Sigmoid colon (tissue), 6 donors: ENCODE measurements at regions not wholly inside any gene's neighbourhood (a gene's known extent, or its start where the extent isn't known, plus 50 kb on each side); places are given as distances from the start of the nearest gene placed in this dataset.

Experiments used
- DNase-seq: peaks from one replicate; pipeline ENCODE4 v3.0.0-alpha.2; 2019
- H3K27ac ChIP-seq, 4 donors: fragments of 200-600 bp; sonication (generic); one replicate each; pipeline ENCODE4 v1.5.1; 2016 to 2019; ENCODE audit warnings: mild to moderate bottlenecking in 1 of 4
- H3K27me3 ChIP-seq, 3 donors: fragments of 200-600 bp; sonication (generic); one replicate each; pipeline ENCODE4 v1.5.1; 2019; ENCODE audit warnings: mild to moderate bottlenecking in 1 of 3
- H3K36me3 ChIP-seq, 4 donors: fragments of 200-600 bp; sonication (generic); one replicate each; pipeline ENCODE4 v1.5.1; 2016 to 2019
- H3K4me1 ChIP-seq, 4 donors: fragments of 200-600 bp; sonication (generic); one replicate each; pipeline ENCODE4 v1.5.1; 2017 to 2019
- H3K4me3 ChIP-seq, 4 donors: fragments of 200-600 bp; sonication (generic); one replicate each; pipeline ENCODE4 v1.5.1; 2017 to 2019; ENCODE audit warnings: mild to moderate bottlenecking in 2 of 4, moderate library complexity in 1 of 4
- H3K9me3 ChIP-seq, 4 donors: fragments of 200-600 bp in 3 of 4; sonication (generic) in 3 of 4; one replicate each; pipeline versions ENCODE4 v1.5.1 to v1.6.1; 2013 to 2019
- EP300 ChIP-seq, 4 donors: sonication (generic); formaldehyde crosslinking; IDR thresholded peaks; one replicate each; pipeline ENCODE4 v1.6.1; 2017; ENCODE audit warnings: antibody characterized with exemption in 4 of 4
- POLR2A ChIP-seq, 2 donors: fragments of 450-650 bp; IDR thresholded peaks; one replicate each; pipeline ENCODE4 v1.6.1; 2016; ENCODE audit warnings: antibody characterized with exemption in 2 of 2, mild to moderate bottlenecking in 2 of 2, moderate library complexity in 2 of 2
- POLR2AphosphoS5 ChIP-seq, 4 donors: sonication (generic); formaldehyde crosslinking; IDR thresholded peaks; one replicate each; pipeline ENCODE4 v1.6.1; 2017; ENCODE audit warnings: antibody characterized with exemption in 4 of 4
- WGBS, 2 donors: extraction: QIAGEN DNeasy Blood & Tissue Kit; methylation state at CpG; one replicate each; pipeline ENCODE4 v1.1.7; 2013; 5-methylcytosine and 5-hydroxymethylcytosine counted together
- intact Hi-C: fragments of 100-400 bp; cut with DNase I; formaldehyde crosslinking; loops from one replicate; pipeline ENCODE4 v1.15.1; 2023
- TF ChIP-seq, protein P1 (sequence below), 4 experiments: fragments of 450-650 bp in 3 of 4; fragments of 200-600 bp in 1 of 4; IDR thresholded peaks; one replicate each; pipeline ENCODE4 v1.5.1; 2016 to 2019; ENCODE audit warnings: antibody characterized with exemption in 4 of 4, mild to moderate bottlenecking in 3 of 4, moderate library complexity in 2 of 4
- donor health status: healthy with polysubstance abuse.
- donor health status: healthy.

DNA sequence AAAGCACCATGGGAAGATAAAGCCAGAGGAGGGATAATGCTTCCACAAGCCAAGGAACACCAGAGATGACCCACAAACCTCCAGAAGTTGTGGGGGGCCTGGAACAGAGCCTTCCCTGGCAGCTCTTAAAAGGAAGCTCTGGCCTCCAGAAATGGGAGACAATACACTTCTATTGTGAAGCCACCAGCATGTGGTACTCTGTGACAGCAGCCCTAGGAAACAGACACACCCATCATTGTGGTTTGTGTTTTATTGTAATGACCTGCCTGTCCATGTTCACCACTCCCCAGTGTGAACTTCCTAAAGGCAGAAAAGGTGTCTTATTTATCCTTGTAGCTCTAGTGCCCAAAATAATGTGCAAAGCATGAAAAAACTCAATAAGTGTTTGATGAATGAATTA lies 264.1 kb upstream of the GATB start:
- Histone ChIP-seq H3K27ac (no peak overlapping the region), H3K9me3 (no peaks in the 10 kb centered on the region), H3K4me3 (no peak overlapping the region), H3K27me3 (no peaks in the 10 kb centered on the region), H3K4me1 (no peaks in the 10 kb centered on the region), H3K36me3 (no peaks in the 10 kb centered on the region)
- intact Hi-C loops, result no loop called here
- TF ChIP-seq EP300 (IDR thresholded peaks at IDR 0.05) (no peak), POLR2A (IDR thresholded peaks at IDR 0.05) (no peak), POLR2AphosphoS5 (IDR thresholded peaks at IDR 0.05) (no peak)
- TF ChIP-seq, protein P1, sequence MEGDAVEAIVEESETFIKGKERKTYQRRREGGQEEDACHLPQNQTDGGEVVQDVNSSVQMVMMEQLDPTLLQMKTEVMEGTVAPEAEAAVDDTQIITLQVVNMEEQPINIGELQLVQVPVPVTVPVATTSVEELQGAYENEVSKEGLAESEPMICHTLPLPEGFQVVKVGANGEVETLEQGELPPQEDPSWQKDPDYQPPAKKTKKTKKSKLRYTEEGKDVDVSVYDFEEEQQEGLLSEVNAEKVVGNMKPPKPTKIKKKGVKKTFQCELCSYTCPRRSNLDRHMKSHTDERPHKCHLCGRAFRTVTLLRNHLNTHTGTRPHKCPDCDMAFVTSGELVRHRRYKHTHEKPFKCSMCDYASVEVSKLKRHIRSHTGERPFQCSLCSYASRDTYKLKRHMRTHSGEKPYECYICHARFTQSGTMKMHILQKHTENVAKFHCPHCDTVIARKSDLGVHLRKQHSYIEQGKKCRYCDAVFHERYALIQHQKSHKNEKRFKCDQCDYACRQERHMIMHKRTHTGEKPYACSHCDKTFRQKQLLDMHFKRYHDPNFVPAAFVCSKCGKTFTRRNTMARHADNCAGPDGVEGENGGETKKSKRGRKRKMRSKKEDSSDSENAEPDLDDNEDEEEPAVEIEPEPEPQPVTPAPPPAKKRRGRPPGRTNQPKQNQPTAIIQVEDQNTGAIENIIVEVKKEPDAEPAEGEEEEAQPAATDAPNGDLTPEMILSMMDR (IDR thresholded peaks at IDR 0.05), result no peak
- no peak for DNase-seq

DNA sequence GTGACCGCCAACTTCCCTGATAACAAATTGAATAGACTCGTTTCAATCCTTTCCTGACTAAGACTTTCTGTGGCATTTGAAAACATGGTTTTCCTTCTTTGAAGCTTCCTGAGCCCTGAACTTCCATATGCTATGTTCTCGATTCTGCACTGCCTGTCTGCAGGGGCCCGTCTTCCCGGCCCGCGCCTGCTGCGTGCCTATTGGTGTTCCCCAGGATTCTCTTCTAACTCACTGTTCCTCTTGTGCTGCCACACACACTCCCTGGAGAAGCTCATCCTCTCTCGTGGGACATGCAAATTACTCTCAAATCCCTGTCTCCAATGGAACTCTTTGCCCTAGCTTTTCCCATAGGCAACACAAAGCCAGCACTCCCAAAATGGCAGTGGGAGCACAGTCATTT lies 262.9 kb upstream of the GATB start:
- Histone ChIP-seq H3K4me3 (no peak overlapping the region), H3K9me3 (no peaks in the 10 kb centered on the region), H3K4me1 (no peaks in the 10 kb centered on the region), H3K27ac (no peak overlapping the region), H3K27me3 (no peaks in the 10 kb centered on the region), H3K36me3 (no peaks in the 10 kb centered on the region)
- 84 to 87% methylated on average over 9 of the region's 9 CpGs for WGBS, 2 donors
- no peak for DNase-seq
- TF ChIP-seq POLR2AphosphoS5 (IDR thresholded peaks at IDR 0.05) (no peak), EP300 (IDR thresholded peaks at IDR 0.05) (no peak), POLR2A (IDR thresholded peaks at IDR 0.05) (no peak)
- TF ChIP-seq, protein P1 (IDR thresholded peaks at IDR 0.05), result no peak
- intact Hi-C loops, result no loop called here

DNA sequence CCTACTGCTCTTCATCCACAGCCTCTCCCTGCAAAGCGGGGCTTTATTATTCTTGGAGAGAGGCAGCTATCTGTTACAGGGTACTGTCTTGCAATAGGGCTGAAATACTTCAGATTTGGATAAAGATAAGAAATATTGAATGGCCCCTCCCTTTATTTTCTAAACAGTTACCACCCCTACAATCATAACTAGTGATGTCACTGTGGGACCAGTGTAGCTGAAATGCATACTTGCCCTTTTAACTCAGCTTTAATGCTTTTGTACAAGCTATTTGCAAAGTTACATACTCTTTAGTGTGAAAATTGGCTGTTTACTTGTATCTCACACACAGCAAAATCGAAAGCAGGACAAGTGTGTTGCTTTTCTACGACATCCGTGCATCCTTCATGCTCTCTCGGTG lies 261.7 kb upstream of the GATB start:
- intact Hi-C loops, result no loop called here
- DNase-seq, result no peak

DNA sequence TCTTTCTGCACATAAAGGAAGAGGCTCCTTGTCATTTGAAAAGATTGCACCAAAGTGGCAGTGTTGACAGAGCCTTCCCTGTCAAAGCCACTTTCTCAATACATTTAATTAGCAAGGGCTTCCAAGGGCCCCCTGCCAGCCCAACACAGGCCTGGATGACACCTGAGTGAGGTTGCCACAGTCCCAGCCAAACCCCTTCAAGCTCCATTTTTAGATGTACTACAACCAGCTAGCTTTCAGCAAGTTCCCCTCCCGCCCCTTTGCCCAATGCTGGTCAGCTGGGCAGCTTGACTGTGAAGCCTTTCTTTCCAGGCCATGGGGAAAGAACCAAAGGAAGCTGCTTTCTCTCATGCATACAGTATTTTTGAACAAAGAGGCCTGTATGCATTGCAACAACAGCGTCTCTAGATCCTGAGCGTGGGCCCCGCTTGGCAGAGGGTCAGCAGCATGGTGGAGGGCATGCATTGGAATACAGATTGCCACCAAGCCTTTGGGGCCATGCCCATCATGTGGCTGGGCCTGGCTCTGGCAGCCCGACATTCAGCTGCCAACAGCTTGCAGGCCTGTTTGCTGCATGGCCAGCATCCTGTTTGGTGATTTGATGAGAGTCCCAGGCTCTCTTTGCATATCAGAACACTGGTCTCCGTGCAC lies 261.1 kb upstream of the GATB start:
- Histone ChIP-seq H3K36me3 (no peaks in the 10 kb centered on the region), H3K27me3 (no peaks in the 10 kb centered on the region), H3K27ac (no peak overlapping the region), H3K9me3 (no peaks in the 10 kb centered on the region), H3K4me1 (no peaks in the 10 kb centered on the region), H3K4me3 (no peak overlapping the region)
- TF ChIP-seq POLR2AphosphoS5 (IDR thresholded peaks at IDR 0.05) (no peak), POLR2A (IDR thresholded peaks at IDR 0.05) (no peak), EP300 (IDR thresholded peaks at IDR 0.05) (no peak)
- TF ChIP-seq, protein P1 (IDR thresholded peaks at IDR 0.05), result no peak
- intact Hi-C loops, result no loop called here
- peak; percentile 65 for DNase-seq
- 92% methylated on average over 6 of the region's 6 CpGs for WGBS, 2 donors

More for the DNA sequence above, 261.7 kb upstream of the GATB start:
- WGBS, 2 donors, result 88 to 90% methylated on average over 5 of the region's 5 CpGs
- H3K4me3 ChIP-seq, result no peak overlapping the region
- no peak overlapping the region for H3K27ac ChIP-seq
- TF ChIP-seq POLR2A (IDR thresholded peaks at IDR 0.05) (no peak), EP300 (IDR thresholded peaks at IDR 0.05) (no peak), POLR2AphosphoS5 (IDR thresholded peaks at IDR 0.05) (no peak)
- TF ChIP-seq, protein P1 (IDR thresholded peaks at IDR 0.05), result no peak
- H3K27me3 ChIP-seq, result no peaks in the 10 kb centered on the region
- no peaks in the 10 kb centered on the region for H3K36me3 ChIP-seq
- no peaks in the 10 kb centered on the region for H3K9me3 ChIP-seq
- no peaks in the 10 kb centered on the region for H3K4me1 ChIP-seq

DNA sequence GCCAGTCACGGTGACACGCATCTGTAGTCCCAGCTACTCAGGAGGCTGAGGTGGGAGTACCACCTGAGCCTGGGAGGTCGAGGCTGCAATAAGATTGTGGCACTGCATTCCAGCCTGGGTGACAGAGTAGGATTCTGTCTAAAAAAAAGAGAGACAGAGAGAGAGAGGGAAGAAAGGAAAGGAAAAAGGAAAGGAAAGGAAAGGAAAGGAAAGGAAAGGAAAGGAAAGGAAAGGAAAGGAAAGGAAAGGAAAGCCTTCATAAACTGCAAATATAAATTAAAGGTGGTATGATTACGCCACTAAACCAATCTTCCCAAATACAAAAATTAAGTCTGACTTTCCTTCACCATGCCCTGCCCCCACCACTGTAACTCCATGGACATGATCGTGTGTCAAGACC lies 259.3 kb upstream of the GATB start:
- Histone ChIP-seq H3K4me3 (no peak overlapping the region), H3K4me1 (no peaks in the 10 kb centered on the region), H3K27ac (no peak overlapping the region), H3K9me3 (no peaks in the 10 kb centered on the region), H3K36me3 (no peaks in the 10 kb centered on the region), H3K27me3 (no peaks in the 10 kb centered on the region)
- TF ChIP-seq POLR2A (IDR thresholded peaks at IDR 0.05), result no peak
- no peak for TF ChIP-seq EP300 (IDR thresholded peaks at IDR 0.05)
- TF ChIP-seq, protein P1 (IDR thresholded peaks at IDR 0.05), result no peak
- TF ChIP-seq POLR2AphosphoS5 (IDR thresholded peaks at IDR 0.05), result no peak
- 91 to 92% methylated on average over 5 of the region's 5 CpGs for WGBS, 2 donors
- intact Hi-C loops, result no loop called here
- DNase-seq, result no peak
